ENCODE measurements at regions not wholly inside any gene's neighbourhood (a gene's known extent, or its start where the extent isn't known, plus 50 kb on each side); places are given as distances from the start of the nearest gene placed in this dataset.
"Not testable (repeated sequence)": the region's sequence is repeated elsewhere in the genome, so short reads cannot be mapped to it uniquely, and the experiment has no call there.

DNA sequence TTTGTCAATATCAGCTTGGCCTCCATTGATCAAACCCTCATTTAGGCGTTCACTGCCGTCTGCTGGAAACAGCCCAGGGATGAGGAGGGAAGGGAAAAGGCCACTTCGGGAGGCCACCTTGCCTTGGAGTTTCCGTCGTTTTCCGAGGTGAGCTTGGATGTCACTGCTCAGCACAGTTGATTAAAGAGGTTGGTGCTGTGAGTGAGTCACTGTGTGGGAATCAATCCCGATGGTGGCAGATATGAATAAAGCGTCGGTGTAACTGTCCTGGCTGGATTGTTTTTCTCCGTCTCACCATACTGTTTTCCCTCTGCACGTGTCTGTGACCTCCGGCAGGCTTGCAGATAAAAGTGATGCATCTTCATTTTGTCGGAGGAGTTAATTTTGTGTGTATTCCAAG, 148.1 kb downstream of the NPIPA7 start:
- ATAC-seq, H3K4me3 Mint-ChIP-seq, DNase-seq, POLR2A ChIA-PET, H3K27me3 Mint-ChIP-seq, H3K27ac Mint-ChIP-seq, H3K4me1 Mint-ChIP-seq, H3K9me3 Mint-ChIP-seq, H3K36me3 Mint-ChIP-seq: not testable (repeated sequence)

DNA sequence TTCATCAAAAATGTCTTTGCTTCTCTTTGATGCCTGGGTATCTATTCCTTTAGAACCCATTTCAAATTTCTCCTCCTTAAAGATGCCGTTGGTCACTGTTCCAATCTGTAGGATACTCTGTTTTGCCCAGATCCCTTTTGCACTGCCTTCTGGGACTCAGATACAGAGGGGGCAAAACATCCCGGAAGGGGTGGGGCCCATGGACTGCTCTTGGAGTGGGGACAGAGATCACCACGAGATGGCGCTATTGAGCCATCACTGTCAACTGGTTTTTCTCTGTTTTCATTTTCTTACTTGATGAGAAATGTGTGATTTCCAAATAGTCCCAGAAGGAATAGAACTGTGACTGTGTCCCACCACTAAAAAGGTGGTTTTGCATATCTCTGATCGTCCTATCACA, 151.8 kb downstream of the NPIPA7 start:
- POLR2A ChIA-PET, H3K27ac Mint-ChIP-seq, H3K36me3 Mint-ChIP-seq, ATAC-seq, H3K4me1 Mint-ChIP-seq, H3K9me3 Mint-ChIP-seq, H3K27me3 Mint-ChIP-seq, DNase-seq, H3K4me3 Mint-ChIP-seq: not testable (repeated sequence)

DNA sequence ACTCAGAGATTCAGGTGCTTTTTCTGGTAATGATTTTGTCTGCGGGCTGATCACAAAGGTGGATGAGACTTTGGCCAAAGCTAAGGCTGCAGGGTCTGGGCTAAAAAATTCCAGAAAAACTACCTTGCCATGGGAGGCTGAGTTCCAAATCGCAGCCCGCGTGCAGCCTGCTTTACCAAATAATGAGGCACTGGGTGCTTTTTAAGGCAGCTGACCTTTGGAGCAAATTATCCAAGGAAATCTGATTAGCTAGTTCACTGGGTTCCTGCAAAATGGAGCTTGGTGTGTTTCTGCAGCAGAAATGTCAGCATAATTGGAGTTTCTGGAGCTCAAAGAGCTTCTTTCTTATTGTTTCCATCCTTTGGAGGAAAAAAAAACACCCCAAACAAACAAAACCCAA, 156.6 kb downstream of the NPIPA7 start:
- H3K9me3 Mint-ChIP-seq, H3K27ac Mint-ChIP-seq, ATAC-seq, H3K4me3 Mint-ChIP-seq, H3K36me3 Mint-ChIP-seq, H3K27me3 Mint-ChIP-seq, DNase-seq, POLR2A ChIA-PET, H3K4me1 Mint-ChIP-seq: not testable (repeated sequence)

DNA sequence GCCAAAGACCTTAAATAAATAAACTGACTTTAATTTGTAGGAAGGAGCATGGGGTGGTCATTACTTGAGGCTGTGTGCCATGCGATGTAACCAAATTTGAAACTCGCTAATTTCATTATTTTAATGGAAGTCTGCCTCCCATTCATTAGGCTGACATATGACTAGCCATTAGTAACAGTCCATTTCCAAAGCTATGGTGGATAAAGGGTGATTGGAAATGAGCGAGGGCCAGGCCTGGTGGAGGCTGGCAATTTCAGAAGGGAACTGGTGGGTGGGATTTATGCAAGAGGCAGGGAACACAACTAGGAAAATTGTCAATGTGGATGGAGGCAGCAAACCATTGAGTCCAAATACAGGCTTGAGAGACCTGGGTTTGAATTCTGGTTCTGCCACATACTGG, 157.2 kb downstream of the NPIPA7 start:
- POLR2A ChIA-PET, H3K9me3 Mint-ChIP-seq, DNase-seq, H3K27me3 Mint-ChIP-seq, H3K36me3 Mint-ChIP-seq, H3K4me3 Mint-ChIP-seq, H3K4me1 Mint-ChIP-seq, ATAC-seq, H3K27ac Mint-ChIP-seq: not testable (repeated sequence)

DNA sequence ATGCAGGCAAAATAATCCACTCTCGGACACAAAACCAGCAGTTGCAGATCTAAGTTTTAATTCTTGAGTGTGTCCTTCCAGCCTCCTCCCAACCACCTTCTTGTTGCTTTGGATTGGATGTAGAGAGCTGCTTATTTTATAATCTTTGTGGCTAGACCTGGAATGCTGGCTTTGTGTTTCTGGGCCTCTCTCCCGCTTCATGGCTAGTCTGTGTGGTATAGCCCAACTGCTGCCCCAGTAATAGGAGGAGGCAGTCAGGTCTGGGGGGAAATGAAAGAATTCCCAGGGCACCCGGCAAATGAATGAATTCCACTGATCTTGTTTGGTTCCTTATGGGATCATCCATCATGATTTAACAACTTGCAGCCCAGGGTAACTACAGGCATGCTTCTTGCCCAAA, 170.8 kb downstream of the NPIPA7 start:
- peaks cover 0 to 10% (median 2%) of the 10 kb centered on the region in 9 donors for H3K9me3 Mint-ChIP-seq
- ATAC-seq, H3K4me3 Mint-ChIP-seq: not testable (repeated sequence)

DNA sequence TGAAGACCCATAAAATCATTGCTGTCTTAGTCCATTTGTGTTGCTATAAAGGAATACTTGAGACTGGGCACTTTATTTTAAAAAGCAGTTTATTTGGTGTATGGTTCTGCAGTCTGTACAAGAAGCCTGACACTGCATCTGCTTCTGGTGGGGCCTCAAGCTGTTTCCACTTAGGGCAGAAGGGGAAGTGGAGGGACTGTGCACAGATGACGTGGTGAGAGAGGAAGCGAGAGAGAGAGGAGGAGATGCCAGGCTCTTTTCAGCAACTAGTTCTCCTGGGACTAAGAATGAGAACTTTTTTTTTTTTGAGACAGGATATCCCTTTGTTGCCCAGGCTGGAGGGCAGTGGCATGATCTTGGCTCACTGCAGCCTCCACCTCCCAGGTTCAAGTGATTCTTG, 171.9 kb downstream of the NPIPA7 start:
- DNase-seq, H3K4me3 Mint-ChIP-seq, POLR2A ChIA-PET, H3K36me3 Mint-ChIP-seq, H3K27ac Mint-ChIP-seq, ATAC-seq, H3K4me1 Mint-ChIP-seq: not testable (repeated sequence)
- Mint-ChIP-seq H3K27me3 (peaks cover 0 to 10% (median 4%) of the 10 kb centered on the region in 5 donors), H3K9me3 (peaks cover 0 to 10% (median 2%) of the 10 kb centered on the region in 9 donors)

More for the DNA sequence above, 170.8 kb downstream of the NPIPA7 start:
- POLR2A ChIA-PET, H3K36me3 Mint-ChIP-seq, DNase-seq, H3K4me1 Mint-ChIP-seq, H3K27ac Mint-ChIP-seq, H3K27me3 Mint-ChIP-seq: not testable (repeated sequence)

DNA sequence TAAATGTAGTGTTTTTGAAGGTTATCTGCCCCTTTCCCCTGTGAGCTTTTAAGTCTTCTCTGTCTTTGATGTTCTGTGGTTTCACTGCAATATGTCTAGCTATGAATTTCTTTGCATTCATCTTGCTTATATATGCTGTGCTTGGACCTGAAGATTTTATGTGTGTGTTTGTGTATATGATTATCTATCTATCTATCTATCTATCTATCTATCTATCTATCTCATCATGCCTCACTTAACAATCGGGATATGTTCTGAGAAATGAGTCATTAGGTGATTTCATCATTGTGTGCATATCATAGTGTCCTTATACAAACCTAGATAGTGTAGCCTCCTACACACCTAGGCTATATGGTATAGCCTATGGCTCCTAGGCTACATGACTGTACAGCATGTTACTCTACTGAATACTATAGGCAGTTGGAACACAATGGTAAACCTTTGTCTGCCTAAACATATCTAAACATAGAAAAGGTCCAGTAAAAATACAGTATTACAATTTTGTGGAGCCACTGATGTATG, 173.9 kb downstream of the NPIPA7 start:
- H3K27me3 Mint-ChIP-seq = peaks cover 0 to 10% (median 6%) of the 10 kb centered on the region in 5 donors
- H3K4me3 Mint-ChIP-seq, POLR2A ChIA-PET, H3K36me3 Mint-ChIP-seq, ATAC-seq, H3K27ac Mint-ChIP-seq, H3K4me1 Mint-ChIP-seq, DNase-seq, H3K9me3 Mint-ChIP-seq: not testable (repeated sequence)

DNA sequence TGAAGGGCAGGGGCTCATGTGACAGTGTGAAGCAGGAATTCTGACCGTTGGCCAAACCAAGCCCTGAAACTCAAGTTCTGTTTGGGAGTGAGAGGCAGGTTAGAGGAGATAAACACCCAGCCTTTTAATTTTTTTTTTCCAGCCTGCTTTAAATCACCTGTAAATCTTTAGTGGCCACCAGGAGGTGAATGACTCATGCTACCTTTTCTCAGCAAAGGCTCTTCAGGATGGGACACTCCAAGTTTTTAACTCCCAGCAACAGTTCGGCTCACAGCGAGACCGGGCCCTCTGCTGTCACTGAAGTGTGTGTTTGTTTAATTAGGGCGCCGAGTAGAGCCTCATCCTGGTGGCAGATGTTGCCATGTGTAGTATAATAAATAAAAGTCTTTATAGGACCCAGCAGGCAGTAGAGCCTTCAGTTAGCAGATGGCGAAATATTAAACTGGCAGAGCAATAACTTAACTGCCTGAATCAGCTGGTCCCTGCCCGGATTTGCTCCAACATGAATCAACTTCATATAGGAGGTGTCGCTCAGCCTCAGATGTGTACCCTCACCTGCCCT, 180.3 kb downstream of the NPIPA7 start:
- H3K9me3 Mint-ChIP-seq = not testable (repeated sequence)

DNA sequence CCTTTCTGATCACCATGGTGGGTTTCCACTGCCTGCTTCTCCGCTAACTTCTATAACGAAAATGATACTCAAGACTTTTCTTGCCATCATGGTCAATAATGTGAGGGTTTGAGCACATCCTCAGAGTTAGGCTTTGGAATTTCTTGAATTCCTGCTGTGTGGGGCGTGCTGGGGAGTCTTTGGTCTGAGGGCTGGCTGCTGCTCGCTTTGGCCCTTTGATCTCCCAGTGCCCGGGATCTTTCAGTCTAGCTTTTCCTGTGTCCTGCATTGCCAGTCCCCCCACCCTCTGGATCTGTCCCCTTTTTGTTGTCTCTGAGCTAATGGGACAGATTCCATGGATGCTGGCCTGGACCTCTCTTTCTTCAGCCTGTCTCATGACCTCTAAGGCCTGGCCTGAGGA, 182.6 kb downstream of the NPIPA7 start:
- H3K27ac Mint-ChIP-seq, POLR2A ChIA-PET, ATAC-seq: not testable (repeated sequence)

More for the DNA sequence above, 180.3 kb downstream of the NPIPA7 start:
- H3K4me3 Mint-ChIP-seq, H3K27ac Mint-ChIP-seq, POLR2A ChIA-PET, ATAC-seq, H3K4me1 Mint-ChIP-seq, DNase-seq, H3K36me3 Mint-ChIP-seq: not testable (repeated sequence)
- peaks cover 3 to 15% (median 4%) of the 10 kb centered on the region in 5 donors for H3K27me3 Mint-ChIP-seq

DNA sequence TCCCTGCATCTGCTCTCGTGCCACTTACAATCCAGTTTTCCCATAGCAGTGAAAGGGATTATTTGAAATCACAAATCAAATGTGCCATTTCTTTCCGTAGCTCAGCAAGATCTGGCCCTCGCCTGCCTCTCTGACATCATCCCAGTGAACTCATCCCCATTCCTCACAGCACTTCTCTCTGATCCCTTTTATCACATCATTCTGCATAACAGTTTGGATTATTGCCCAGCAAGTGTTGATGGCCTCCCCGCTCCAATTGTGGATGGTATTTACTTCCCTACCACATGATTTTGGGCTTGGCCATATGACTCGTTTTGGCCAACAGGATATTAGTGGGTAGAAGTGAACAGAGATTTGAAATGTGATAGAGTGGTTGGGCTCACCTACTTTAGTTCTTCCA, 185.0 kb downstream of the NPIPA7 start:
- H3K4me1 Mint-ChIP-seq, H3K27ac Mint-ChIP-seq, POLR2A ChIA-PET, H3K9me3 Mint-ChIP-seq, H3K36me3 Mint-ChIP-seq, ATAC-seq, H3K4me3 Mint-ChIP-seq, DNase-seq: not testable (repeated sequence)
- peaks cover 1 to 15% (median 2%) of the 10 kb centered on the region in 5 donors for H3K27me3 Mint-ChIP-seq

More for the DNA sequence above, 182.6 kb downstream of the NPIPA7 start:
- H3K4me3 Mint-ChIP-seq, H3K9me3 Mint-ChIP-seq, H3K36me3 Mint-ChIP-seq, DNase-seq, H3K4me1 Mint-ChIP-seq: not testable (repeated sequence)
- H3K27me3 Mint-ChIP-seq = peaks cover 0 to 15% (median 2%) of the 10 kb centered on the region in 5 donors

DNA sequence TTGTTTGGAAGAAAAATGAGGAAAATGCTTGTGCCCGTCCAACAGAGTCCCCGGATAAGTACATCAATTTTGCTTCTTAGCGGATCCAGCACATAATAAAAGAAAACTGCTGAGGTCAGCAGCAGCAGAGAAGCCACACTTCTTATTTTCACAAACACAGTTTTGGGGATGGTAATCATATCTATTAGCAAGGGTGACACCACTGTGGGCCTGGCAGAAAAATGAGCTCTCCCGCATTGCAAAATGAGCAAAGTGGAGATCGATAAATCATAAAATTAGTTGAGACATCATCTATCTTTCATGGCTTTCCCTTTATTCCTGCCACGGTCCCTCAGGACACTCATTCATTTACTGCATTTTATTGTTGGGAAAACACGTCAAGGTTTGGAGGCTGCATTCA, 186.4 kb downstream of the NPIPA7 start:
- DNase-seq, H3K9me3 Mint-ChIP-seq, H3K36me3 Mint-ChIP-seq, ATAC-seq, POLR2A ChIA-PET, H3K4me1 Mint-ChIP-seq, H3K4me3 Mint-ChIP-seq, H3K27ac Mint-ChIP-seq: not testable (repeated sequence)
- H3K27me3 Mint-ChIP-seq = peaks cover 1 to 10% (median 2%) of the 10 kb centered on the region in 5 donors

DNA sequence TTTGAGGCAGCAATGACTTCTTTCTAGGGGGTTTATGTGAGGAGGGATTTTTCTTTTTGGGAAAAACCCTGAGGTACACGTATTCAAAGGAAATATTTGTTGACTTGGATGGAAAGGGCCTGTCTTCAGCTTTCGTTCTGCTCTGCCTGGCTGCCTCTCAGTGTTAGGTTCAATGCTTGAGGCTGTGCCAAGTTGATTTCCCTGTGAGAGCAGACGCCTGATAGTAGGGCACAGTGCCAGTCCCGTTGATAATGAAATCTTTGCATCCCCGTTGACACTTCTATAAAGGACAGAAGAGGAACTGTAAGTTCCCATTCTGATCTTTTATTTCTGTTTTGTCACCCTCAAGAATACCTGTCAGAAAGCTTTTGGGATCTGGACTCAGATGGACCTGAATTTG, 191.1 kb downstream of the NPIPA7 start:
- H3K9me3 Mint-ChIP-seq = not testable (repeated sequence)

DNA sequence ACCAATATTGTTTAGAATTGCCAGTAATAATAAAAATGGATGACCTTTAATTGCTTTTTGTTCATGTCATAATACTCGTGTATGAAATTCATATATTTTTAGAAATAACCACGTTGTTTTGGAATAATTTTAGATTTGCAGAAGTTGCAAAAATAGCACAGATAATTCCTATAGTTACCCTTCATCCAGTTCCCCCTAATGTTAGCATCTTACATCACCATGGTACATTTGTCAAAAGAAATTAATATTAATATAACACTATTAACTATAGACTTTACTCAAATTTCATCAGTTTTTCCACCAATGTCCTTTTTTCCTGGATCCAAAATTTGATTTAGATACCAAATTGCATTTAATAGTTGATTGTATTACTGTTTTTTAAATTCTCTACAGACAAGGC, 191.9 kb downstream of the NPIPA7 start:
- DNase-seq, POLR2A ChIA-PET, H3K9me3 Mint-ChIP-seq, ATAC-seq, H3K27me3 Mint-ChIP-seq, H3K36me3 Mint-ChIP-seq, H3K4me3 Mint-ChIP-seq, H3K4me1 Mint-ChIP-seq, H3K27ac Mint-ChIP-seq: not testable (repeated sequence)

More for the DNA sequence above, 191.1 kb downstream of the NPIPA7 start:
- H3K36me3 Mint-ChIP-seq, ATAC-seq, H3K4me3 Mint-ChIP-seq, H3K27me3 Mint-ChIP-seq, DNase-seq, POLR2A ChIA-PET, H3K4me1 Mint-ChIP-seq: not testable (repeated sequence)
- peak overlapping the region in 1 of 10 donors; percentile 1 for H3K27ac Mint-ChIP-seq

DNA sequence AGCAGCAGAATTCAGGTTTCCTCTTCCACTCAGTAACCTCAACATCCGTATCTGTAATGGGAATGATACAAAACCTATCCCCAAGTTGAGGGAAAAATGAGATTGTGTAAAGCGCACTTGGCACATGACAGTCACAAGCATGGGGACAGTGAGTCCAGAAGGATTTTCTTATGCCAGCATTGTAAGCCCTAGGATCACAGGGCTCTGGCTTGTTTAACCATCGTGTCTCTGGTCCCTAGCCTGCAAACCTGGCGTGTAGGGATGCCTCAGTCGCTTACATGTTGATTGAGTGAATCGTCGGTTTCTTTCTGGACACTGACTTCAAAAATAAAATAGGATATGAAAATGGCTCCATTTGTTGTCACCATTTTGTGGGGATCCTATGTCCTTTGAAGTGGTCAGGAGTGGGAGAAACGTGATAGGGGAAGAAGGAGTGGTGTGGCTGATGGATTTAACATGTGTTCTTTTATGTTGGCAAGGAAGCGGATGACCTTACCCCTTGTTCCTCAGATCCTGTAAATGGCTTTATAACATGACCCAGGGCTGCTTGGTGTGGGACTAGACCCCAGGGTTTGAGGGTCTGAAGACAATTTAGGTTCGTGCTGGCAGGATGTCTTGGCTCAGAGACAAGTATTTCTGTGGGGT, 193.3 kb downstream of the NPIPA7 start:
- H3K4me1 Mint-ChIP-seq, H3K9me3 Mint-ChIP-seq, POLR2A ChIA-PET, DNase-seq, ATAC-seq, H3K4me3 Mint-ChIP-seq, H3K27me3 Mint-ChIP-seq, H3K36me3 Mint-ChIP-seq, H3K27ac Mint-ChIP-seq: not testable (repeated sequence)

Measured in naive thymus-derived CD8-positive, alpha-beta T cell (primary cell).